ENCODE measurements at regions not wholly inside any gene's neighbourhood (a gene's known extent, or its start where the extent isn't known, plus 50 kb on each side); places are given as distances from the start of the nearest gene placed in this dataset.
A peak's percentile ranks its signal among the peaks of the same experiment; 100 is the strongest.
"Not testable (repeated sequence)": the region's sequence is repeated elsewhere in the genome, so short reads cannot be mapped to it uniquely, and the experiment has no call there.

- DNase-seq, result no peak
These were observed 220.5 kb upstream of the ATP5MC3 start for GRCh38 chr2:175401956-175402469.

GRCh38 chr2:175400975-175401374, 219.5 kb upstream of the ATP5MC3 start:
- DNase-seq, result no peak

- DNase-seq, result no peak
These were observed 217.8 kb upstream of the ATP5MC3 start for GRCh38 chr2:175399326-175399725.

- no peak for DNase-seq
These were observed 217.3 kb upstream of the ATP5MC3 start for GRCh38 chr2:175398848-175399247.

GRCh38 chr2:175396696-175397095, 215.2 kb upstream of the ATP5MC3 start:
- no peak for DNase-seq

GRCh38 chr2:175393851-175394250, 212.3 kb upstream of the ATP5MC3 start:
- DNase-seq, result no peak

GRCh38 chr2:175383286-175383685, 201.8 kb upstream of the ATP5MC3 start:
- DNase-seq, result no peak

GRCh38 chr2:175373729-175374128, 192.2 kb upstream of the ATP5MC3 start:
- DNase-seq, result no peak

GRCh38 chr2:175372704-175373701, 191.5 kb upstream of the ATP5MC3 start:
- no peak for DNase-seq

GRCh38 chr2:175371378-175371777, 189.9 kb upstream of the ATP5MC3 start:
- DNase-seq, result no peak

GRCh38 chr2:175366815-175367214, 185.3 kb upstream of the ATP5MC3 start:
- peak; percentile 70 for DNase-seq

- DNase-seq, result peak; percentile 45
These were observed 182.2 kb upstream of the ATP5MC3 start for GRCh38 chr2:175363699-175364098.

- no peak for DNase-seq
These were observed 180.8 kb upstream of the ATP5MC3 start for GRCh38 chr2:175362331-175362730.

- DNase-seq, result no peak
These were observed 178.2 kb upstream of the ATP5MC3 start for GRCh38 chr2:175359710-175360109.

GRCh38 chr2:175356901-175357300, 175.4 kb upstream of the ATP5MC3 start:
- DNase-seq, result no peak

- no peak for DNase-seq
These were observed 173.7 kb upstream of the ATP5MC3 start for GRCh38 chr2:175355246-175355645.

GRCh38 chr2:175353275-175353674, 171.8 kb upstream of the ATP5MC3 start:
- DNase-seq, result no peak

- no peak for DNase-seq
These were observed 170.0 kb upstream of the ATP5MC3 start for GRCh38 chr2:175351512-175351911.

GRCh38 chr2:175350105-175350504, 168.6 kb upstream of the ATP5MC3 start:
- no peak for DNase-seq

- DNase-seq, result no peak
These were observed 160.6 kb upstream of the ATP5MC3 start for GRCh38 chr2:175342085-175342484.

GRCh38 chr2:175330195-175330594, 148.7 kb upstream of the ATP5MC3 start:
- no peak for DNase-seq

GRCh38 chr2:175326801-175327200, 145.3 kb upstream of the ATP5MC3 start:
- DNase-seq, result no peak

- DNase-seq, result not testable (repeated sequence)
These were observed 144.7 kb upstream of the ATP5MC3 start for GRCh38 chr2:175326164-175326563.

- DNase-seq, result no peak
These were observed 141.7 kb upstream of the ATP5MC3 start for GRCh38 chr2:175323162-175323561.
